H1 (cell line): ENCODE measurements at regions not wholly inside any gene's neighbourhood (a gene's known extent, or its start where the extent isn't known, plus 50 kb on each side); places are given as distances from the start of the nearest gene placed in this dataset.

Source experiments
- CBX5 ChIP-seq: fragments of 300-800, 300-1000 bp; sonication (generic); IDR thresholded peaks from 2 replicates; pipeline ENCODE4 v1.7.1; 2016; ENCODE audit warnings: antibody characterized with exemption, low read length, low read depth
- CHD1 ChIP-seq: IDR thresholded peaks from 2 replicates; pipeline ENCODE4 v1.6.1; 2012; ENCODE audit warnings: low read depth, low read length, improper control_type of control experiment
- CHD2 ChIP-seq: IDR thresholded peaks from 2 replicates; pipeline ENCODE4 v1.6.1; 2012; ENCODE audit warnings: low read length, improper control_type of control experiment
- EGR1 ChIP-seq: IDR thresholded peaks from 2 replicates; pipeline ENCODE4 v1.6.1; 2011; ENCODE audit warnings: low read depth, low read length, borderline replicate concordance
- GABPA ChIP-seq: IDR thresholded peaks from 2 replicates; pipeline ENCODE4 v1.6.1; 2011; ENCODE audit warnings: mild to moderate bottlenecking, low read length, moderate library complexity, borderline replicate concordance; ENCODE audit not compliant: insufficient read depth
- HDAC6 ChIP-seq: IDR thresholded peaks from one replicate; pipeline ENCODE4 v1.7.1; 2012; ENCODE audit warnings: low read depth, mild to moderate bottlenecking, inconsistent platforms, low read length, moderate library complexity
- SP4 ChIP-seq: IDR thresholded peaks from 2 replicates; pipeline ENCODE4 v1.6.1; 2012; ENCODE audit warnings: low read length, inconsistent platforms
- SUZ12 ChIP-seq: fragments of 200-600 bp; sonication (generic); IDR thresholded peaks from 2 replicates; pipeline ENCODE4 v1.6.1; 2012; ENCODE audit warnings: mild to moderate bottlenecking, inconsistent platforms, low read length, moderate library complexity, mixed read lengths

DNA sequence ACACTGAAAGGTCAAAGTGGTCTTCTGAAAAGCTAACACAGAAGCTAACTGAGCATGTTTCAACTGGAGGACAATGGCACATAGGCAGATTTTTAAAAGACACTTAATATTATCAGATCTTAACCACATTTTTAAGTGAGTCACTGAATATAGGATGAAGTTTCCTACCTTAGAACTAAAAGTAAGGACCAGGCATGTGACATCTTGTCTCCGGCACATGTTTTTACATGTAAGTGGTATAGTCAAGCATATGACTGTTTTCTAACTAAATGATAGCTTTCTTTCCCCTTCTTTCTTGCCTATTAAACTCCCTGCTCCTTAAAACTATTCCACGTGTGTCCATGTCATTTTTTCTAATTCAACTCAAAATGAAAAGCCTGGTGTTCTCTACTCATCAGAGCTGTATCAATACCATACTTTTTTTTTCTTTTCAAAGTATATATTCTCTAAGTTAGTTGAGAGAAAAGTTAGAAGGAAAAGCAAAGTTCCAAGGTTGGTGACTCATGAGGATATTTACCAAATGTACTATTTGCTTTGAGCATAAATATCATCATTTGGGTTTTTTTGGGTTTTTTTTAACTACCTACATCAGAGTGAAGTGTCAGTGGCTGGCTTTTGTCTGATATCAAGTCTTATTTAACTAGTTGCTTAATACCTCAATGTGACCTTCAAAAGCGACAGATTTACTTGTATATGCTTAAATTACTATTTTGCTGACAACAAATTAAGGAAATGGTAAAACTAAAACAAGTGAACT is 127.5 kb downstream of the CRPPA start (continued):
- TF ChIP-seq HDAC6: no peak
- no peak for TF ChIP-seq CBX5
- TF ChIP-seq SUZ12: no peak
- no peak for TF ChIP-seq CHD2
- TF ChIP-seq CHD1: no peak
- TF ChIP-seq SP4: no peak
- no peak for TF ChIP-seq GABPA
- TF ChIP-seq EGR1: no peak
- TF ChIP-seq, all 59 proteins: peak for 0
